GM13977 (cell line): ENCODE measurements at regions not wholly inside any gene's neighbourhood (a gene's known extent, or its start where the extent isn't known, plus 50 kb on each side); places are given as distances from the start of the nearest gene placed in this dataset.

Experiments used
- DNase-seq: peaks from one replicate; pipeline ENCODE4 v3.0.0; 2012; ENCODE audit warnings: low spot score
- in situ Hi-C: fragments of 300-500 bp; cut with MboI; formaldehyde crosslinking; loops from one replicate; pipeline ENCODE4 v1.12.0; 2022; ENCODE audit warnings: low sequenced_read_pairs, low pct_unique_long_range_greater_than_20kb, mixed read lengths, inconsistent platforms; ENCODE audit not compliant: unreplicated experiment
- TF ChIP-seq, protein P1 (sequence below): IDR thresholded peaks from 2 replicates; pipeline ENCODE4 v1.5.1; 2012; ENCODE audit warnings: mild to moderate bottlenecking, control low read depth; ENCODE audit not compliant: insufficient read depth; ENCODE audit errors: extremely low read depth, missing control alignments

DNA sequence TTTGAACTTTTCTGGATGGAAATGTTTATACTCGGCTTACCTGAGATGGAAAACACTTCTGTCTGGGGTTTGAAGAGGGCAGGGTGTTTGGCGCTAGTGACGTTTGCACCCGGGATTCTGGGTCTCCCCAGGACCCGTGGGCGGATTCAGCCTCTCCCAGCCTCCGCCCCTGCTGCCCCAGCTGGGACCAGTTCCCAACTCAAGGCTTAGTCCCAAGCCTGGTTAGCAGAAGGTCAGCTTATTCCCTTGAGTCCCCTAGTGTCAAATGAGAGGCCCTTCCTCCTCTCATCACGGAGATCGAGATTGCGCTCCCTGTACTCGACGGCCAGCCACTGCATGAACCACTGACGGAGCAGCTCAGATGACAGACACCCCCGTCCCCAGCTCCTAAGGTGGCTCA, 123.2 kb downstream of the RTP5 start:
- in situ Hi-C loops = no loop called here
- DNase-seq = no peak
- TF ChIP-seq, protein P1, sequence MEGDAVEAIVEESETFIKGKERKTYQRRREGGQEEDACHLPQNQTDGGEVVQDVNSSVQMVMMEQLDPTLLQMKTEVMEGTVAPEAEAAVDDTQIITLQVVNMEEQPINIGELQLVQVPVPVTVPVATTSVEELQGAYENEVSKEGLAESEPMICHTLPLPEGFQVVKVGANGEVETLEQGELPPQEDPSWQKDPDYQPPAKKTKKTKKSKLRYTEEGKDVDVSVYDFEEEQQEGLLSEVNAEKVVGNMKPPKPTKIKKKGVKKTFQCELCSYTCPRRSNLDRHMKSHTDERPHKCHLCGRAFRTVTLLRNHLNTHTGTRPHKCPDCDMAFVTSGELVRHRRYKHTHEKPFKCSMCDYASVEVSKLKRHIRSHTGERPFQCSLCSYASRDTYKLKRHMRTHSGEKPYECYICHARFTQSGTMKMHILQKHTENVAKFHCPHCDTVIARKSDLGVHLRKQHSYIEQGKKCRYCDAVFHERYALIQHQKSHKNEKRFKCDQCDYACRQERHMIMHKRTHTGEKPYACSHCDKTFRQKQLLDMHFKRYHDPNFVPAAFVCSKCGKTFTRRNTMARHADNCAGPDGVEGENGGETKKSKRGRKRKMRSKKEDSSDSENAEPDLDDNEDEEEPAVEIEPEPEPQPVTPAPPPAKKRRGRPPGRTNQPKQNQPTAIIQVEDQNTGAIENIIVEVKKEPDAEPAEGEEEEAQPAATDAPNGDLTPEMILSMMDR = no peak

- in situ Hi-C loops = no loop called here
These were observed 124.0 kb downstream of the RTP5 start for GRCh38 chr2:241993386-241994005.

GRCh38 chr2:241994086-241994485, 124.6 kb downstream of the RTP5 start:
- TF ChIP-seq, protein P1 = no peak
- in situ Hi-C loops = no loop called here
- DNase-seq = no peak

More at GRCh38 chr2:241993386-241994005, 124.0 kb downstream of the RTP5 start:
- DNase-seq = no peak
- TF ChIP-seq, protein P1 = no peak

DNA sequence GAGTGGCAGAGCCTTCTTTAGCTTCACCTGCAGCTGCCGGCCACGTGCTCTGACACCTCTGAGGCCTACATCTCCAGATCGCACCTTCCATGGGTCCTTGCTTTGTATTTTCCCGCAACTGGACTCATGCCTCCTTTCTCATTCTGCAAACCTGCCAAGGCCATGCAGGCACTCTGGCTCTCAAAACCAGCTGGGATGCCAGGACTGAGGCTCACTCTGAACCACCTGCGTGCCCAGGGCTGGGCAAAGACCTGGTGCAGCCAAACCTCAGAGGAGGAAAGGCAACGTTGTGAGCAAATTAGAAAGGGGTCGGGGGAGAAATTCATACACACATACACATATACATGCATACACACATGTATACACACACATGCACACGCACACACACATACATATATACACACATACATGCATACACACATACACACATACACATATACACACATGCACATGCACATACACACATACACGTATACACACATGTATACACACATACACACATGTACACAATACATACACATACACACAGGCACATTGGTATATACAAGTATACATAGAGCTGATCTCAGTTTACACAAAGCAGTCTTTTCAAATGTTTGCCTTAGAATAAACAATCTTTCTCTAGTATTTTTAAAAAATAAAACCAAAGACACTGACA, 125.2 kb downstream of the RTP5 start:
- no peak for DNase-seq
- in situ Hi-C loops = no loop called here
- TF ChIP-seq, protein P1 = no peak

DNA sequence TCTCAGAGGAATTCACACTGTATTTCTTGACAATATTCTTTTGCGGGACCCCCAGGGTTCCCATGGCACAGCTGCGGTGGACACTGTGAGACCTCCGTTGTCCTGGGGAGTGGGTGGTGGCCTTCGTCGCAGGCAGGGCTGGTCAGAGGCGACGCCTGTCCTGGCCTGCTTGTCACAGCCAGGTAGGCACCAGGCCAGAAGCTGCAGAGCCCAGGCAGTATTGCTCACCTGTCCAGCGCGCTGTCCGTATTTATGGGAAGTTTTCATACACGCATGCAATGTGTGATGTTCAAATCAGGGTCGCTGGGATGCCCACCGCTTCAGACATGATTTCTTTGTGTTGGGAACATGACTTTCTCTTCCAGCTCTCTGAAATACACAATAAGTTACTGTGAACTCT, 126.6 kb downstream of the RTP5 start:
- in situ Hi-C loops = no loop called here
- TF ChIP-seq, protein P1 = no peak
- DNase-seq = no peak

- no peak for DNase-seq
- TF ChIP-seq, protein P1 = no peak
- in situ Hi-C loops = no loop called here
These were observed 127.5 kb downstream of the RTP5 start for GRCh38 chr2:241997017-241997416.
